ENCODE measurements at regions not wholly inside any gene's neighbourhood (a gene's known extent, or its start where the extent isn't known, plus 50 kb on each side); places are given as distances from the start of the nearest gene placed in this dataset.

GRCh38 chr10:47127188-47127785 is 172.7 kb upstream of the GDF10 start:
- Histone ChIP-seq H2AK5ac (ENCODE audit: low read length) (no peak overlapping the region), H3K79me2 (ENCODE audit: control insufficient read depth, insufficient read depth, low read length) (no peaks in the 10 kb centered on the region), H4K8ac (ENCODE audit: low read depth, low read length) (no peak overlapping the region), H3K56ac (ENCODE audit: low read length) (no peak overlapping the region), H2BK15ac (replicated peaks; ENCODE audit: low read depth) (no peak overlapping the region), H2BK120ac (ENCODE audit: low read depth, low read length) (no peak overlapping the region), H3K27ac (ENCODE audit: low read depth, low read length) (no peak overlapping the region), H3K9ac (ENCODE audit: low read length) (no peak overlapping the region), H3K4me3 (ENCODE audit: low read length) (no peak overlapping the region), H3K4ac (ENCODE audit: low read depth, low read length) (no peak overlapping the region), H3K18ac (ENCODE audit: low read length) (no peak overlapping the region), H3K36me3 (ENCODE audit: control insufficient read depth, insufficient read depth, low read length) (no peaks in the 10 kb centered on the region), H3K4me2 (ENCODE audit: low read length) (no peak overlapping the region), H3K4me1 (ENCODE audit: control insufficient read depth, low read depth, low read length) (no peaks in the 10 kb centered on the region), H3K79me1 (ENCODE audit: low read length) (no peaks in the 10 kb centered on the region), H3K23ac (ENCODE audit: low read length) (no peak overlapping the region), H4K5ac (ENCODE audit: low read length) (no peak overlapping the region), H3K27me3 (ENCODE audit: insufficient read depth, low read length, poor library complexity) (no peaks in the 10 kb centered on the region), H2BK5ac (ENCODE audit: low read length) (no peak overlapping the region)
- peak; percentile 50 for DNase-seq
- WGBS (ENCODE audit: extremely low coverage, insufficient coverage, low lambda C conversion rate) = no CpG with 5 or more reads among the region's 5 CpGs

GRCh38 chr10:47130491-47130890 is 169.5 kb upstream of the GDF10 start:
- no peaks in the 10 kb centered on the region for H3K27me3 ChIP-seq (ENCODE audit: insufficient read depth, low read length, poor library complexity)
- no peak overlapping the region for H3K27ac ChIP-seq (ENCODE audit: low read depth, low read length)
- DNase-seq = no peak

GRCh38 chr10:47133871-47134570 is 166.0 kb upstream of the GDF10 start:
- Histone ChIP-seq H3K27me3 (ENCODE audit: insufficient read depth, low read length, poor library complexity) (no peaks in the 10 kb centered on the region), H3K9ac (ENCODE audit: low read length) (no peak overlapping the region), H3K79me1 (ENCODE audit: low read length) (no peaks in the 10 kb centered on the region), H3K36me3 (ENCODE audit: control insufficient read depth, insufficient read depth, low read length) (no peaks in the 10 kb centered on the region), H3K4me2 (ENCODE audit: low read length) (no peak overlapping the region), H3K18ac (ENCODE audit: low read length) (no peak overlapping the region), H4K5ac (ENCODE audit: low read length) (no peak overlapping the region), H3K4ac (ENCODE audit: low read depth, low read length) (no peak overlapping the region), H2BK15ac (replicated peaks; ENCODE audit: low read depth) (no peak overlapping the region), H3K56ac (ENCODE audit: low read length) (no peak overlapping the region), H4K8ac (ENCODE audit: low read depth, low read length) (no peak overlapping the region), H3K23ac (ENCODE audit: low read length) (no peak overlapping the region), H3K4me3 (ENCODE audit: low read length) (no peak overlapping the region), H2BK120ac (ENCODE audit: low read depth, low read length) (no peak overlapping the region), H3K79me2 (ENCODE audit: control insufficient read depth, insufficient read depth, low read length) (no peaks in the 10 kb centered on the region), H2AK5ac (ENCODE audit: low read length) (no peak overlapping the region), H3K27ac (ENCODE audit: low read depth, low read length) (no peak overlapping the region), H3K4me1 (ENCODE audit: control insufficient read depth, low read depth, low read length) (no peaks in the 10 kb centered on the region), H2BK5ac (ENCODE audit: low read length) (no peak overlapping the region)
- no CpG with 5 or more reads among the region's 6 CpGs for WGBS (ENCODE audit: extremely low coverage, insufficient coverage, low lambda C conversion rate)
- no peak for DNase-seq

More at GRCh38 chr10:47130491-47130890, 169.5 kb upstream of the GDF10 start:
- no peak overlapping the region for H2AK5ac ChIP-seq (ENCODE audit: low read length)
- no peak overlapping the region for H3K9ac ChIP-seq (ENCODE audit: low read length)
- H2BK5ac ChIP-seq (ENCODE audit: low read length) = no peak overlapping the region
- no peak overlapping the region for H3K23ac ChIP-seq (ENCODE audit: low read length)
- no peak overlapping the region for H2BK120ac ChIP-seq (ENCODE audit: low read depth, low read length)
- H4K5ac ChIP-seq (ENCODE audit: low read length) = no peak overlapping the region
- no peak overlapping the region for H3K4ac ChIP-seq (ENCODE audit: low read depth, low read length)
- H2BK15ac ChIP-seq (replicated peaks; ENCODE audit: low read depth) = no peak overlapping the region
- H3K79me2 ChIP-seq (ENCODE audit: control insufficient read depth, insufficient read depth, low read length) = no peaks in the 10 kb centered on the region
- H4K8ac ChIP-seq (ENCODE audit: low read depth, low read length) = no peak overlapping the region
- H3K79me1 ChIP-seq (ENCODE audit: low read length) = no peaks in the 10 kb centered on the region
- no peak overlapping the region for H3K18ac ChIP-seq (ENCODE audit: low read length)
- no peak overlapping the region for H3K4me3 ChIP-seq (ENCODE audit: low read length)
- H3K56ac ChIP-seq (ENCODE audit: low read length) = no peak overlapping the region
- H3K4me1 ChIP-seq (ENCODE audit: control insufficient read depth, low read depth, low read length) = no peaks in the 10 kb centered on the region
- H3K4me2 ChIP-seq (ENCODE audit: low read length) = no peak overlapping the region
- no peaks in the 10 kb centered on the region for H3K36me3 ChIP-seq (ENCODE audit: control insufficient read depth, insufficient read depth, low read length)

GRCh38 chr10:47136866-47137265 is 163.1 kb upstream of the GDF10 start:
- Histone ChIP-seq H3K4me2 (ENCODE audit: low read length) (no peak overlapping the region), H3K36me3 (ENCODE audit: control insufficient read depth, insufficient read depth, low read length) (no peaks in the 10 kb centered on the region), H3K4me1 (ENCODE audit: control insufficient read depth, low read depth, low read length) (no peaks in the 10 kb centered on the region), H3K79me2 (ENCODE audit: control insufficient read depth, insufficient read depth, low read length) (no peaks in the 10 kb centered on the region), H3K27me3 (ENCODE audit: insufficient read depth, low read length, poor library complexity) (no peaks in the 10 kb centered on the region), H4K8ac (ENCODE audit: low read depth, low read length) (no peak overlapping the region), H3K4ac (ENCODE audit: low read depth, low read length) (no peak overlapping the region), H3K56ac (ENCODE audit: low read length) (no peak overlapping the region), H3K27ac (ENCODE audit: low read depth, low read length) (no peak overlapping the region), H3K9ac (ENCODE audit: low read length) (no peak overlapping the region), H3K79me1 (ENCODE audit: low read length) (no peaks in the 10 kb centered on the region), H2BK5ac (ENCODE audit: low read length) (no peak overlapping the region), H2BK120ac (ENCODE audit: low read depth, low read length) (no peak overlapping the region), H2AK5ac (ENCODE audit: low read length) (no peak overlapping the region), H3K18ac (ENCODE audit: low read length) (no peak overlapping the region), H3K23ac (ENCODE audit: low read length) (no peak overlapping the region), H2BK15ac (replicated peaks; ENCODE audit: low read depth) (no peak overlapping the region), H3K4me3 (ENCODE audit: low read length) (no peak overlapping the region), H4K5ac (ENCODE audit: low read length) (no peak overlapping the region)
- DNase-seq = no peak
- no CpG with 5 or more reads among the region's 3 CpGs for WGBS (ENCODE audit: extremely low coverage, insufficient coverage, low lambda C conversion rate)

- H3K4me2 ChIP-seq (ENCODE audit: low read length) = no peak overlapping the region
- no peak overlapping the region for H3K56ac ChIP-seq (ENCODE audit: low read length)
- H2BK5ac ChIP-seq (ENCODE audit: low read length) = no peak overlapping the region
- no peak overlapping the region for H2BK15ac ChIP-seq (replicated peaks; ENCODE audit: low read depth)
- no peak overlapping the region for H3K23ac ChIP-seq (ENCODE audit: low read length)
- H4K8ac ChIP-seq (ENCODE audit: low read depth, low read length) = no peak overlapping the region
- WGBS (ENCODE audit: extremely low coverage, insufficient coverage, low lambda C conversion rate) = no CpG with 5 or more reads among the region's 5 CpGs
- H4K5ac ChIP-seq (ENCODE audit: low read length) = no peak overlapping the region
- H3K79me1 ChIP-seq (ENCODE audit: low read length) = no peaks in the 10 kb centered on the region
- no peak overlapping the region for H3K4ac ChIP-seq (ENCODE audit: low read depth, low read length)
- H3K79me2 ChIP-seq (ENCODE audit: control insufficient read depth, insufficient read depth, low read length) = no peaks in the 10 kb centered on the region
- H2AK5ac ChIP-seq (ENCODE audit: low read length) = no peak overlapping the region
- H3K4me3 ChIP-seq (ENCODE audit: low read length) = no peak overlapping the region
- H3K18ac ChIP-seq (ENCODE audit: low read length) = no peak overlapping the region
- no peaks in the 10 kb centered on the region for H3K4me1 ChIP-seq (ENCODE audit: control insufficient read depth, low read depth, low read length)
- H3K27ac ChIP-seq (ENCODE audit: low read depth, low read length) = no peak overlapping the region
- no peaks in the 10 kb centered on the region for H3K27me3 ChIP-seq (ENCODE audit: insufficient read depth, low read length, poor library complexity)
- DNase-seq = no peak
- H3K36me3 ChIP-seq (ENCODE audit: control insufficient read depth, insufficient read depth, low read length) = no peaks in the 10 kb centered on the region
- H2BK120ac ChIP-seq (ENCODE audit: low read depth, low read length) = no peak overlapping the region
- H3K9ac ChIP-seq (ENCODE audit: low read length) = no peak overlapping the region
Observed at GRCh38 chr10:47137311-47137851, 162.6 kb upstream of the GDF10 start.
